Tibial artery (tissue), 4 donors: ENCODE measurements at regions not wholly inside any gene's neighbourhood (a gene's known extent, or its start where the extent isn't known, plus 50 kb on each side); places are given as distances from the start of the nearest gene placed in this dataset.
A peak's percentile ranks its signal among the peaks of the same experiment; 100 is the strongest.

Experiments
- DNase-seq, 2 donors: peaks; one replicate each; pipeline ENCODE4 v3.0.0-alpha.2; 2019
- H3K27ac ChIP-seq, 2 donors: fragments of 200-600 bp; sonication (generic) in 1 of 2; 1 replicate in 1 of 2; 2 replicates in 1 of 2; pipeline ENCODE4 v1.5.1; 2018 to 2019; ENCODE audit warnings: mild to moderate bottlenecking in 1 of 2
- H3K27me3 ChIP-seq, 2 donors: fragments of 200-600 bp; sonication (generic) in 1 of 2; one replicate each; pipeline versions ENCODE4 v1.5.1 to v1.6.0; 2016 to 2019
- H3K36me3 ChIP-seq, 3 donors: fragments of 200-600 bp; sonication (generic) in 2 of 3; one replicate each; pipeline ENCODE4 v1.5.1; 2016 to 2019; ENCODE audit warnings: mild to moderate bottlenecking in 2 of 3
- H3K4me1 ChIP-seq, 4 donors: fragments of 200-600 bp; sonication (generic) in 2 of 4; 1 replicate in 3 of 4; 2 replicates in 1 of 4; pipeline ENCODE4 v1.5.1; 2016 to 2019
- H3K4me3 ChIP-seq, 2 donors: fragments of 200-600 bp; sonication (generic) in 1 of 2; 1 replicate in 1 of 2; 2 replicates in 1 of 2; pipeline ENCODE4 v1.5.1; 2018 to 2019; ENCODE audit warnings: mild to moderate bottlenecking in 2 of 2
- H3K9me3 ChIP-seq, 3 donors: fragments of 200-600 bp; sonication (generic) in 1 of 3; one replicate each; pipeline ENCODE4 v1.5.1; 2016 to 2019
- CTCF ChIP-seq, 2 experiments: fragments of 200-600 bp in 1 of 2; fragments of 450-650 bp in 1 of 2; IDR thresholded peaks; one replicate each; pipeline ENCODE4 v1.5.1; 2017 to 2019; ENCODE audit warnings: antibody characterized with exemption in 2 of 2, mild to moderate bottlenecking in 1 of 2, moderate library complexity in 1 of 2
- intact Hi-C: fragments of 100-400 bp; cut with DNase I; formaldehyde crosslinking; loops from one replicate; pipeline ENCODE4 v1.15.0; 2023; ENCODE audit warnings: low total_unique reads

GRCh38 chr4:64613046-64613445, 203.8 kb upstream of the TECRL start:
- Histone ChIP-seq H3K4me1 (no peaks in the 10 kb centered on the region), H3K27ac (no peak overlapping the region), H3K9me3 (no peaks in the 10 kb centered on the region), H3K4me3 (no peak overlapping the region), H3K27me3 (no peaks in the 10 kb centered on the region), H3K36me3 (no peaks in the 10 kb centered on the region)
- intact Hi-C loops = no loop called here
- DNase-seq = no peak
- TF ChIP-seq CTCF (IDR thresholded peaks at IDR 0.05) = no peak

GRCh38 chr4:64598066-64598465, 188.8 kb upstream of the TECRL start:
- no peak for DNase-seq
- no peaks in the 10 kb centered on the region for H3K36me3 ChIP-seq
- H3K4me3 ChIP-seq = no peak overlapping the region
- no peaks in the 10 kb centered on the region for H3K4me1 ChIP-seq
- H3K27ac ChIP-seq = no peak overlapping the region
- intact Hi-C loops = no loop called here
- H3K27me3 ChIP-seq = no peaks in the 10 kb centered on the region
- TF ChIP-seq CTCF (IDR thresholded peaks at IDR 0.05) = no peak
- no peaks in the 10 kb centered on the region for H3K9me3 ChIP-seq

GRCh38 chr4:64594723-64595122, 185.5 kb upstream of the TECRL start:
- no peak for DNase-seq
- Histone ChIP-seq H3K4me3 (no peak overlapping the region), H3K9me3 (peaks cover 0 to 3% (median 3%) of the 10 kb centered on the region in 3 donors), H3K27ac (no peak overlapping the region), H3K27me3 (no peaks in the 10 kb centered on the region), H3K36me3 (no peaks in the 10 kb centered on the region), H3K4me1 (no peaks in the 10 kb centered on the region)
- no peak for TF ChIP-seq CTCF (IDR thresholded peaks at IDR 0.05)
- intact Hi-C loops = no loop called here

- H3K36me3 ChIP-seq = no peaks in the 10 kb centered on the region
- H3K9me3 ChIP-seq = peaks cover 0 to 11% (median 7%) of the 10 kb centered on the region in 3 donors
- H3K4me3 ChIP-seq = no peak overlapping the region
- intact Hi-C loops = no loop called here
- no peaks in the 10 kb centered on the region for H3K4me1 ChIP-seq
- TF ChIP-seq CTCF (IDR thresholded peaks at IDR 0.05) = no peak
- no peak overlapping the region for H3K27ac ChIP-seq
- no peaks in the 10 kb centered on the region for H3K27me3 ChIP-seq
- DNase-seq = no peak
Observed at GRCh38 chr4:64588507-64588906, 179.3 kb upstream of the TECRL start.

GRCh38 chr4:64584981-64585557, 175.8 kb upstream of the TECRL start:
- H3K27ac ChIP-seq = no peak overlapping the region
- peaks cover 0 to 11% (median 6%) of the 10 kb centered on the region in 3 donors for H3K9me3 ChIP-seq
- no peaks in the 10 kb centered on the region for H3K27me3 ChIP-seq
- intact Hi-C loops = no loop called here
- TF ChIP-seq CTCF (IDR thresholded peaks at IDR 0.05) = peak in 1 of 2 experiments; percentile 55
- no peak overlapping the region for H3K4me3 ChIP-seq
- no peaks in the 10 kb centered on the region for H3K36me3 ChIP-seq
- no peaks in the 10 kb centered on the region for H3K4me1 ChIP-seq
- DNase-seq = peak in 1 of 2 donors; percentile 28

GRCh38 chr4:64584125-64584524, 174.9 kb upstream of the TECRL start:
- no peaks in the 10 kb centered on the region for H3K36me3 ChIP-seq

More at GRCh38 chr4:64584125-64584524, 174.9 kb upstream of the TECRL start:
- no peaks in the 10 kb centered on the region for H3K4me1 ChIP-seq
- DNase-seq = no peak
- no peaks in the 10 kb centered on the region for H3K27me3 ChIP-seq
- H3K9me3 ChIP-seq = peaks cover 0 to 2% (median 0%) of the 10 kb centered on the region in 3 donors
- H3K27ac ChIP-seq = no peak overlapping the region
- no peak for TF ChIP-seq CTCF (IDR thresholded peaks at IDR 0.05)
- intact Hi-C loops = no loop called here
- H3K4me3 ChIP-seq = no peak overlapping the region
